ENCODE measurements at regions not wholly inside any gene's neighbourhood (a gene's known extent, or its start where the extent isn't known, plus 50 kb on each side); places are given as distances from the start of the nearest gene placed in this dataset.

GRCh38 chr5:39500551-39501175, 75.9 kb upstream of the DAB2 start:
- WGBS = 60% methylated on average over 2 of the region's 2 CpGs
- no peaks in the 10 kb centered on the region for H3K36me3 ChIP-seq (ENCODE audit: insufficient read depth)
- no peaks in the 10 kb centered on the region for H3K4me1 ChIP-seq (ENCODE audit: insufficient read depth)
- no peak for DNase-seq (ENCODE audit: extremely low spot score)
- no peak overlapping the region for H3K27ac ChIP-seq (ENCODE audit: low read depth)
- no peak overlapping the region for H3K4me3 ChIP-seq (ENCODE audit: low read depth, low read length)

- WGBS = 54% methylated on average over 4 of the region's 4 CpGs
Observed at GRCh38 chr5:39498278-39498952, 73.6 kb upstream of the DAB2 start.

GRCh38 chr5:39497322-39497721, 72.5 kb upstream of the DAB2 start:
- Histone ChIP-seq H3K27ac (ENCODE audit: low read depth) (no peak overlapping the region), H3K36me3 (ENCODE audit: insufficient read depth) (no peaks in the 10 kb centered on the region), H3K4me3 (ENCODE audit: low read depth, low read length) (no peak overlapping the region), H3K4me1 (ENCODE audit: insufficient read depth) (no peaks in the 10 kb centered on the region)
- DNase-seq (ENCODE audit: extremely low spot score) = no peak
- WGBS = 97% methylated on average over 4 of the region's 4 CpGs

More at GRCh38 chr5:39498278-39498952, 73.6 kb upstream of the DAB2 start:
- DNase-seq (ENCODE audit: extremely low spot score) = no peak
- Histone ChIP-seq H3K4me3 (ENCODE audit: low read depth, low read length) (no peak overlapping the region), H3K36me3 (ENCODE audit: insufficient read depth) (no peaks in the 10 kb centered on the region), H3K27ac (ENCODE audit: low read depth) (no peak overlapping the region), H3K4me1 (ENCODE audit: insufficient read depth) (no peaks in the 10 kb centered on the region)

GRCh38 chr5:39495227-39495626, 70.4 kb upstream of the DAB2 start:
- H3K36me3 ChIP-seq (ENCODE audit: insufficient read depth) = no peaks in the 10 kb centered on the region
- no peak overlapping the region for H3K27ac ChIP-seq (ENCODE audit: low read depth)
- WGBS = 76% methylated on average over 1 of the region's 1 CpG
- no peak for DNase-seq (ENCODE audit: extremely low spot score)
- H3K4me3 ChIP-seq (ENCODE audit: low read depth, low read length) = no peak overlapping the region
- H3K4me1 ChIP-seq (ENCODE audit: insufficient read depth) = no peaks in the 10 kb centered on the region

- no peak overlapping the region for H3K27ac ChIP-seq (ENCODE audit: low read depth)
- 70% methylated on average over 1 of the region's 1 CpG for WGBS
- DNase-seq (ENCODE audit: extremely low spot score) = no peak
- H3K36me3 ChIP-seq (ENCODE audit: insufficient read depth) = no peaks in the 10 kb centered on the region
- H3K4me1 ChIP-seq (ENCODE audit: insufficient read depth) = no peaks in the 10 kb centered on the region
- H3K4me3 ChIP-seq (ENCODE audit: low read depth, low read length) = no peak overlapping the region
Observed at GRCh38 chr5:39494534-39494933, 69.8 kb upstream of the DAB2 start.

GRCh38 chr5:39494107-39494510, 69.3 kb upstream of the DAB2 start:
- H3K27ac ChIP-seq (ENCODE audit: low read depth) = no peak overlapping the region
- H3K4me1 ChIP-seq (ENCODE audit: insufficient read depth) = no peaks in the 10 kb centered on the region
- no peak for DNase-seq (ENCODE audit: extremely low spot score)
- no peaks in the 10 kb centered on the region for H3K36me3 ChIP-seq (ENCODE audit: insufficient read depth)
- no peak overlapping the region for H3K4me3 ChIP-seq (ENCODE audit: low read depth, low read length)
- 38% methylated on average over 3 of the region's 3 CpGs for WGBS

- no peaks in the 10 kb centered on the region for H3K36me3 ChIP-seq (ENCODE audit: insufficient read depth)
- WGBS = 86% methylated on average over 1 of the region's 1 CpG
Observed at GRCh38 chr5:39491210-39491609, 66.4 kb upstream of the DAB2 start.

GRCh38 chr5:39489263-39489662, 64.5 kb upstream of the DAB2 start:
- H3K4me3 ChIP-seq (ENCODE audit: low read depth, low read length) = no peak overlapping the region
- H3K27ac ChIP-seq (ENCODE audit: low read depth) = no peak overlapping the region
- no peaks in the 10 kb centered on the region for H3K4me1 ChIP-seq (ENCODE audit: insufficient read depth)
- no peaks in the 10 kb centered on the region for H3K36me3 ChIP-seq (ENCODE audit: insufficient read depth)
- 94% methylated on average over 1 of the region's 1 CpG for WGBS
- DNase-seq (ENCODE audit: extremely low spot score) = no peak

More at GRCh38 chr5:39491210-39491609, 66.4 kb upstream of the DAB2 start:
- Histone ChIP-seq H3K27ac (ENCODE audit: low read depth) (no peak overlapping the region), H3K4me3 (ENCODE audit: low read depth, low read length) (no peak overlapping the region), H3K4me1 (ENCODE audit: insufficient read depth) (no peaks in the 10 kb centered on the region)
- no peak for DNase-seq (ENCODE audit: extremely low spot score)

GRCh38 chr5:39486790-39487189, 62.0 kb upstream of the DAB2 start:
- WGBS = 91% methylated on average over 2 of the region's 2 CpGs
- H3K4me1 ChIP-seq (ENCODE audit: insufficient read depth) = no peaks in the 10 kb centered on the region
- no peak overlapping the region for H3K4me3 ChIP-seq (ENCODE audit: low read depth, low read length)
- H3K27ac ChIP-seq (ENCODE audit: low read depth) = no peak overlapping the region
- no peak for DNase-seq (ENCODE audit: extremely low spot score)
- H3K36me3 ChIP-seq (ENCODE audit: insufficient read depth) = no peaks in the 10 kb centered on the region

- H3K4me3 ChIP-seq (ENCODE audit: low read depth, low read length) = no peak overlapping the region
- no peaks in the 10 kb centered on the region for H3K4me1 ChIP-seq (ENCODE audit: insufficient read depth)
- H3K36me3 ChIP-seq (ENCODE audit: insufficient read depth) = no peaks in the 10 kb centered on the region
- no peak for DNase-seq (ENCODE audit: extremely low spot score)
- WGBS = 88% methylated on average over 1 of the region's 1 CpG
- H3K27ac ChIP-seq (ENCODE audit: low read depth) = no peak overlapping the region
Observed at GRCh38 chr5:39486361-39486760, 61.6 kb upstream of the DAB2 start.

GRCh38 chr5:39485079-39485478, 60.3 kb upstream of the DAB2 start:
- Histone ChIP-seq H3K27ac (ENCODE audit: low read depth) (no peak overlapping the region), H3K4me3 (ENCODE audit: low read depth, low read length) (no peak overlapping the region), H3K4me1 (ENCODE audit: insufficient read depth) (no peaks in the 10 kb centered on the region), H3K36me3 (ENCODE audit: insufficient read depth) (no peaks in the 10 kb centered on the region)
- no peak for DNase-seq (ENCODE audit: extremely low spot score)
- WGBS = 28% methylated on average over 2 of the region's 2 CpGs

- Histone ChIP-seq H3K4me1 (ENCODE audit: insufficient read depth) (no peaks in the 10 kb centered on the region), H3K4me3 (ENCODE audit: low read depth, low read length) (no peak overlapping the region), H3K27ac (ENCODE audit: low read depth) (no peak overlapping the region), H3K36me3 (ENCODE audit: insufficient read depth) (no peaks in the 10 kb centered on the region)
- 49% methylated on average over 1 of the region's 1 CpG for WGBS
- DNase-seq (ENCODE audit: extremely low spot score) = no peak
Observed at GRCh38 chr5:39484673-39485072, 59.9 kb upstream of the DAB2 start.

- H3K27ac ChIP-seq (ENCODE audit: low read depth) = no peak overlapping the region
- H3K4me1 ChIP-seq (ENCODE audit: insufficient read depth) = no peaks in the 10 kb centered on the region
- 97% methylated on average over 1 of the region's 1 CpG for whole genome bisulfite sequencing
- H3K4me3 ChIP-seq (ENCODE audit: low read depth, low read length) = no peak overlapping the region
- no peak for DNase-seq (ENCODE audit: extremely low spot score)
- H3K36me3 ChIP-seq (ENCODE audit: insufficient read depth) = no peaks in the 10 kb centered on the region
Observed at GRCh38 chr5:39482098-39482497, 57.3 kb upstream of the DAB2 start.

- Histone ChIP-seq H3K4me1 (ENCODE audit: insufficient read depth) (no peaks in the 10 kb centered on the region), H3K4me3 (ENCODE audit: low read depth, low read length) (no peak overlapping the region), H3K27ac (ENCODE audit: low read depth) (no peak overlapping the region), H3K36me3 (ENCODE audit: insufficient read depth) (no peaks in the 10 kb centered on the region)
- no peak for DNase-seq (ENCODE audit: extremely low spot score)
- 77% methylated on average over 6 of the region's 6 CpGs for WGBS
Observed at GRCh38 chr5:39479537-39479936, 54.8 kb upstream of the DAB2 start.
